ENCODE measurements at regions not wholly inside any gene's neighbourhood (a gene's known extent, or its start where the extent isn't known, plus 50 kb on each side); places are given as distances from the start of the nearest gene placed in this dataset.

DNA sequence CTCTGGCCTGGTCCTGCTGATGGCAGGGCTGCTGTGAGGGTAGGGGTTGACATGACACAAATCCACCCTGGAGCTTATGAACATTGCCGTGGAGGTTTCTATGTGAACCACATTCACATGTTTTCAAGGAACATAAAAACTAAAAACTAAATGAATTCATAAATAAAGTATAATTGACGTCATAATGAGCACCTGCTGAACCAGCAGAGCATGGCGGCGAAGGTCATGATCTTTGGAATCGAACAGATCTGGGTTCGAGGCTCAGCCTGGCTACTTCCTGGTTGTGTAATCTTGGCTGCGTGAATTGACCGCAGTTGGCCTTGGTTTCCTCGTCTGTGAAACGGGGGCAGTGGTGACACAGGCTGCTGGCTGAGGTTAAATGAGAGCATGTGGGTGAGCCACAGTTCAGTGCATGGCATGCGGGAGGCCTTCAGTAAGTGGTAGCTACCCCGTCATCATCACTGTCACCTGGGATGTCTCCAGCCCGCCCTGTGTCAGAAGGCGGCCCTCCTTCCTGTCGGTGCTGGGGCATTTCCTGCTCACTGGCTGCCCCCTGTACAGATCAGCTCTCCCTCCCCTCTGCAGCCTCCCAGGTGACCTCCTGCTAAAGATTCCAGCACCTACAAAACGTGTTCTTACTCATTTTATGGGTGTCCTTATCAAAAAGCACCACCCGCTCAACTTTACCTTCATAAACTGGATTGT, 190.3 kb upstream of the SHH start:
- no peak for TF ChIP-seq CTCF (IDR thresholded peaks at IDR 0.05; ENCODE audit: poor library complexity)
- no peak for TF ChIP-seq EZH2phosphoT487 (IDR thresholded peaks at IDR 0.05; ENCODE audit: low read depth, severe bottlenecking, unreplicated experiment)
- no peak for TF ChIP-seq EZH2 (IDR thresholded peaks at IDR 0.05; ENCODE audit: borderline replicate concordance)

Data from hepatocyte (in vitro differentiated cells).